SK-N-SH (cell line): ENCODE measurements at regions not wholly inside any gene's neighbourhood (a gene's known extent, or its start where the extent isn't known, plus 50 kb on each side); places are given as distances from the start of the nearest gene placed in this dataset.

Experiments
- CTCF ChIA-PET: fragments of 300-600, 350-600 bp; formaldehyde crosslinking; extraction: SDS; loops from one replicate; lab custom pipeline; 2021; lab: Yijun Ruan, JAX
- POLR2A ChIA-PET: fragments of 350-600 bp; sonication (Branson Sonifier 250); formaldehyde crosslinking; extraction: SDS; loops from one replicate; lab custom pipeline; 2020; ENCODE audit warnings: antibody characterized with exemption, inconsistent platforms; lab: Yijun Ruan, JAX
- DNase-seq: peaks from one replicate; pipeline ENCODE4 v3.0.0; 2012
- H2AFZ ChIP-seq: fragments of 200-600 bp; sonication (generic); 2 replicates; pipeline ENCODE4 v1.8.1; 2016; ENCODE audit warnings: antibody characterized with exemption, mild to moderate bottlenecking, low read depth
- H3F3A ChIP-seq: fragments of 200-600 bp; sonication (generic); replicated peaks from 2 replicates; pipeline ENCODE3; 2016; ENCODE audit warnings: antibody characterized with exemption, mild to moderate bottlenecking; ENCODE audit not compliant: insufficient read depth
- H3K27ac ChIP-seq, 2 experiments: fragments of 200-500 bp in 1 of 2; fragments of 200-600 bp in 1 of 2; sonication (Bioruptor generic) in 1 of 2; sonication (generic), shearing (Covaris generic) in 1 of 2; 2 replicates each; pipeline versions ENCODE4 v1.5.1 to v1.6.1; 2014 to 2016; ENCODE audit warnings: low read depth in 2 of 2, inconsistent platforms in 1 of 2, low read length in 1 of 2, mild to moderate bottlenecking in 1 of 2, mixed read lengths in 1 of 2
- H3K27me3 ChIP-seq: fragments of 200-600 bp; sonication (generic), shearing (Covaris generic); 2 replicates; pipeline ENCODE4 v1.6.1; 2016; ENCODE audit warnings: mixed run types; ENCODE audit not compliant: insufficient read depth
- H3K36me3 ChIP-seq, 2 experiments: fragments of 200-500 bp in 1 of 2; fragments of 200-600 bp in 1 of 2; sonication (Bioruptor generic) in 1 of 2; sonication (generic) in 1 of 2; replicated peaks in 1 of 2; 2 replicates each; pipeline versions ENCODE3 to v1.5.1; 2014 to 2016; ENCODE audit warnings: low read length in 1 of 2, mild to moderate bottlenecking in 1 of 2; ENCODE audit not compliant: insufficient read depth in 2 of 2, control insufficient read depth in 1 of 2
- H3K4me1 ChIP-seq, 2 experiments: fragments of 200-500 bp in 1 of 2; fragments of 200-600 bp in 1 of 2; sonication (Bioruptor generic) in 1 of 2; sonication (generic), shearing (Covaris generic) in 1 of 2; 2 replicates each; pipeline versions ENCODE4 v1.5.1 to v1.6.1; 2014 to 2016; ENCODE audit warnings: low read depth in 1 of 2, low read length in 1 of 2, mixed run types in 1 of 2; ENCODE audit not compliant: insufficient read depth in 2 of 2, control insufficient read depth in 1 of 2
- H3K4me2 ChIP-seq: fragments of 200-600 bp; sonication (generic), shearing (Covaris generic); 2 replicates; pipeline ENCODE4 v1.6.1; 2017; ENCODE audit warnings: mixed run types
- H3K4me3 ChIP-seq, 2 experiments: fragments of 200-500 bp in 1 of 2; fragments of 200-600 bp in 1 of 2; sonication (Bioruptor generic) in 1 of 2; sonication (generic), shearing (Covaris generic) in 1 of 2; 2 replicates each; pipeline versions ENCODE4 v1.5.1 to v1.8.1; 2014 to 2016; ENCODE audit warnings: low read depth in 2 of 2, inconsistent platforms in 1 of 2, low read length in 1 of 2, mild to moderate bottlenecking in 1 of 2, mixed read lengths in 1 of 2, moderate library complexity in 1 of 2
- H3K79me2 ChIP-seq: fragments of 200-600 bp; sonication (generic); 2 replicates; pipeline ENCODE4 v1.8.1; 2017; ENCODE audit warnings: mild to moderate bottlenecking; ENCODE audit not compliant: insufficient read depth
- H3K9ac ChIP-seq: fragments of 200-600 bp; sonication (generic); 2 replicates; pipeline ENCODE4 v1.6.1; 2017; ENCODE audit warnings: mixed run types
- H3K9me2 ChIP-seq: fragments of 200-600 bp; sonication (generic); 2 replicates; pipeline ENCODE4 v1.6.1; 2017; ENCODE audit warnings: mixed run types
- H3K9me3 ChIP-seq: fragments of 200-600 bp; sonication (generic); 2 replicates; pipeline ENCODE4 v1.6.1; 2017; ENCODE audit warnings: mixed run types, mild to moderate bottlenecking, moderate library complexity
- H4K20me1 ChIP-seq: fragments of 200-600 bp; sonication (generic); 2 replicates; pipeline ENCODE4 v1.6.1; 2017; ENCODE audit warnings: mild to moderate bottlenecking, mixed run types; ENCODE audit not compliant: insufficient read depth
- EP300 ChIP-seq, 2 experiments: IDR thresholded peaks; 2 replicates each; pipeline versions ENCODE4 v1.4.0 to v1.6.1; 2012; ENCODE audit warnings: borderline replicate concordance in 1 of 2, low read depth in 1 of 2, low read length in 1 of 2
- FOSL2 ChIP-seq: IDR thresholded peaks from 2 replicates; pipeline ENCODE4 v1.4.0; 2012; ENCODE audit warnings: low read depth, mild to moderate bottlenecking, moderate library complexity, borderline replicate concordance
- FOXJ3 ChIP-seq: sonication (generic); formaldehyde crosslinking; IDR thresholded peaks from 2 replicates; pipeline ENCODE4 v1.5.1; 2020; ENCODE audit warnings: mild to moderate bottlenecking, missing genetic modification reagents
- FOXM1 ChIP-seq: IDR thresholded peaks from 2 replicates; pipeline ENCODE4 v1.4.0; 2012; ENCODE audit warnings: low read depth, mild to moderate bottlenecking
- JUND ChIP-seq: IDR thresholded peaks from 2 replicates; pipeline ENCODE4 v1.4.0; 2012
- MAX ChIP-seq: IDR thresholded peaks from 2 replicates; pipeline ENCODE4 v1.4.0; 2012; ENCODE audit warnings: low read depth
- MEF2A ChIP-seq: IDR thresholded peaks from 2 replicates; pipeline ENCODE4 v1.4.0; 2012; ENCODE audit warnings: low read depth, borderline replicate concordance
- POLR2AphosphoS5 ChIP-seq: IDR thresholded peaks from 2 replicates; pipeline ENCODE4 v1.6.1; 2012; ENCODE audit warnings: low read depth, low read length
- RAD21 ChIP-seq: IDR thresholded peaks from 2 replicates; pipeline ENCODE4 v1.6.1; 2012; ENCODE audit warnings: mild to moderate bottlenecking, low read length
- REST ChIP-seq: IDR thresholded peaks from 2 replicates; pipeline ENCODE4 v1.6.1; 2012; ENCODE audit warnings: mild to moderate bottlenecking, low read depth, low read length, moderate library complexity
- RXRA ChIP-seq: IDR thresholded peaks from 2 replicates; pipeline ENCODE4 v1.4.0; 2012; ENCODE audit warnings: low read depth, mild to moderate bottlenecking, borderline replicate concordance
- SMC3 ChIP-seq: IDR thresholded peaks from 2 replicates; pipeline ENCODE4 v1.6.1; 2012; ENCODE audit warnings: low read depth, low read length, improper control_type of control experiment
- TCF12 ChIP-seq: IDR thresholded peaks from 2 replicates; pipeline ENCODE4 v1.4.0; 2012
- YY1 ChIP-seq: IDR thresholded peaks from 2 replicates; pipeline ENCODE4 v1.4.0; 2012; ENCODE audit warnings: low read depth, mild to moderate bottlenecking
- WGBS: methylation state at CpG from one replicate; pipeline ENCODE4 v1.1.6; 2017; ENCODE audit warnings: low lambda C conversion rate; 5-methylcytosine and 5-hydroxymethylcytosine counted together
- TF ChIP-seq, protein P1 (sequence below): IDR thresholded peaks from 2 replicates; pipeline ENCODE4; 2012
- TF ChIP-seq, protein P2 (sequence below): fragments of 150-350 bp; IDR thresholded peaks from 2 replicates; pipeline ENCODE4 v1.6.1; 2017; ENCODE audit warnings: antibody characterized with exemption, low read length, low read depth, borderline replicate concordance

GRCh38 chr12:24102676-24103075 is 153.2 kb upstream of the SOX5 start:
- DNase-seq: no peak
- WGBS: 62% methylated on average over 3 of the region's 3 CpGs
- ChIA-PET POLR2A (no interaction called here), CTCF (interaction anchor here (1.1 kb wide), 1 partner anchor 94 kb away, joined by 4 read pairs; no protein-coding TSS in a partner anchor)
- H3K79me2 ChIP-seq: no peaks in the 10 kb centered on the region
- no peaks in the 10 kb centered on the region for H3K36me3 ChIP-seq
- TF ChIP-seq FOSL2 (no peak), SMC3 (no peak), YY1 (no peak), FOXJ3 (CRISPR knock-in tag) (no peak), RAD21 (no peak), MAX (no peak), EP300 (IDR thresholded peaks at IDR 0.05; ENCODE audit: borderline replicate concordance in 1 of 2, low read depth in 1 of 2, low read length in 1 of 2) (no peak), RXRA (no peak)
- TF ChIP-seq, protein P1, sequence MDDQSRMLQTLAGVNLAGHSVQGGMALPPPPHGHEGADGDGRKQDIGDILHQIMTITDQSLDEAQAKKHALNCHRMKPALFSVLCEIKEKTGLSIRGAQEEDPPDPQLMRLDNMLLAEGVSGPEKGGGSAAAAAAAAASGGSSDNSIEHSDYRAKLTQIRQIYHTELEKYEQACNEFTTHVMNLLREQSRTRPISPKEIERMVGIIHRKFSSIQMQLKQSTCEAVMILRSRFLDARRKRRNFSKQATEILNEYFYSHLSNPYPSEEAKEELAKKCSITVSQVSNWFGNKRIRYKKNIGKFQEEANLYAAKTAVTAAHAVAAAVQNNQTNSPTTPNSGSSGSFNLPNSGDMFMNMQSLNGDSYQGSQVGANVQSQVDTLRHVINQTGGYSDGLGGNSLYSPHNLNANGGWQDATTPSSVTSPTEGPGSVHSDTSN: no peak
- no peak overlapping the region for H3K27ac ChIP-seq
- no peaks in the 10 kb centered on the region for H3K4me1 ChIP-seq
- no peaks in the 10 kb centered on the region for H3K27me3 ChIP-seq
- H3K9me3 ChIP-seq: no peaks in the 10 kb centered on the region
- H3K4me3 ChIP-seq: no peak overlapping the region
- H3K9ac ChIP-seq: no peak overlapping the region
- H3K4me2 ChIP-seq: no peak overlapping the region
- H3F3A ChIP-seq: no peaks in the 10 kb centered on the region
- H3K9me2 ChIP-seq: no peaks in the 10 kb centered on the region
- no peak overlapping the region for H2AFZ ChIP-seq
- H4K20me1 ChIP-seq: no peaks in the 10 kb centered on the region

- no peak for DNase-seq
- no peak overlapping the region for H3K9ac ChIP-seq
- H3K4me3 ChIP-seq: no peak overlapping the region
- WGBS: 33% methylated on average over 1 of the region's 1 CpG
- no peaks in the 10 kb centered on the region for H3K79me2 ChIP-seq
- H3K4me2 ChIP-seq: no peak overlapping the region
- H3K4me1 ChIP-seq: no peaks in the 10 kb centered on the region
- CTCF ChIA-PET: interaction anchor here (0.9 to 1.0 kb wide), 2 partner anchors 11 to 22 kb away, joined by 3 to 4 read pairs; no protein-coding TSS in a partner anchor
- H3F3A ChIP-seq: no peaks in the 10 kb centered on the region
- no peak overlapping the region for H2AFZ ChIP-seq
- H3K27ac ChIP-seq: no peak overlapping the region
- H3K36me3 ChIP-seq: no peaks in the 10 kb centered on the region
- no peak for TF ChIP-seq JUND
- TF ChIP-seq POLR2AphosphoS5: no peak
- no peak for TF ChIP-seq FOXJ3 (CRISPR knock-in tag)
- no peaks in the 10 kb centered on the region for H3K9me2 ChIP-seq
- POLR2A ChIA-PET: no interaction called here
- H4K20me1 ChIP-seq: no peaks in the 10 kb centered on the region
- H3K9me3 ChIP-seq: no peaks in the 10 kb centered on the region
- no peaks in the 10 kb centered on the region for H3K27me3 ChIP-seq
Observed at GRCh38 chr12:24099576-24099975, 150.1 kb upstream of the SOX5 start.

- Histone ChIP-seq H3K4me2 (no peak overlapping the region), H3K4me1 (no peaks in the 10 kb centered on the region), H3K4me3 (no peak overlapping the region), H3K36me3 (no peaks in the 10 kb centered on the region), H4K20me1 (no peaks in the 10 kb centered on the region), H3K79me2 (no peaks in the 10 kb centered on the region), H3K9ac (no peak overlapping the region), H3F3A (no peaks in the 10 kb centered on the region), H3K9me3 (no peaks in the 10 kb centered on the region), H3K9me2 (no peaks in the 10 kb centered on the region), H3K27me3 (no peaks in the 10 kb centered on the region), H3K27ac (no peak overlapping the region), H2AFZ (no peak overlapping the region)
- CTCF ChIA-PET: no interaction called here
- POLR2A ChIA-PET: no interaction called here
- 83% methylated on average over 1 of the region's 1 CpG for WGBS
- no peak for DNase-seq
- TF ChIP-seq, protein P2, sequence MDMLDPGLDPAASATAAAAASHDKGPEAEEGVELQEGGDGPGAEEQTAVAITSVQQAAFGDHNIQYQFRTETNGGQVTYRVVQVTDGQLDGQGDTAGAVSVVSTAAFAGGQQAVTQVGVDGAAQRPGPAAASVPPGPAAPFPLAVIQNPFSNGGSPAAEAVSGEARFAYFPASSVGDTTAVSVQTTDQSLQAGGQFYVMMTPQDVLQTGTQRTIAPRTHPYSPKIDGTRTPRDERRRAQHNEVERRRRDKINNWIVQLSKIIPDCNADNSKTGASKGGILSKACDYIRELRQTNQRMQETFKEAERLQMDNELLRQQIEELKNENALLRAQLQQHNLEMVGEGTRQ: no peak
- TF ChIP-seq REST (no peak), TCF12 (no peak), FOXM1 (no peak), YY1 (no peak), RXRA (no peak), MEF2A (no peak), JUND (no peak)
Observed at GRCh38 chr12:24095245-24095644, 145.8 kb upstream of the SOX5 start.
